Mesenchymal stem cell (in vitro differentiated cells and primary cell): ENCODE measurements at regions not wholly inside any gene's neighbourhood (a gene's known extent, or its start where the extent isn't known, plus 50 kb on each side); places are given as distances from the start of the nearest gene placed in this dataset.
A peak's percentile ranks its signal among the peaks of the same experiment; 100 is the strongest.

Experiments used
- DNase-seq: peaks from one replicate; pipeline ENCODE4 v3.0.0-alpha.2; 2013
- H2AFZ ChIP-seq: one replicate; pipeline ENCODE4 v1.6.1; 2013; ENCODE audit warnings: low read depth, mild to moderate bottlenecking, control low read depth, inconsistent platforms, low read length, moderate library complexity
- H2AK5ac ChIP-seq: 2 replicates; pipeline ENCODE4 v1.6.1; 2013; ENCODE audit warnings: low read length, moderate library complexity, mild to moderate bottlenecking, inconsistent platforms; ENCODE audit not compliant: severe bottlenecking
- H2BK120ac ChIP-seq: one replicate; pipeline ENCODE4 v1.6.1; 2013; ENCODE audit warnings: low read depth, mild to moderate bottlenecking, inconsistent platforms, low read length, moderate library complexity
- H2BK12ac ChIP-seq, 2 experiments: one replicate each; pipeline ENCODE4 v1.6.1; 2013; ENCODE audit warnings: inconsistent platforms in 2 of 2, low read length in 2 of 2, mild to moderate bottlenecking in 2 of 2, moderate library complexity in 2 of 2, control low read depth in 1 of 2
- H2BK15ac ChIP-seq: one replicate; pipeline ENCODE4 v1.6.1; 2013; ENCODE audit warnings: mild to moderate bottlenecking, low read depth, inconsistent platforms; ENCODE audit not compliant: poor library complexity, severe bottlenecking
- H2BK5ac ChIP-seq: 2 replicates; pipeline ENCODE4 v1.6.1; 2013; ENCODE audit warnings: low read depth, mild to moderate bottlenecking, low read length, control low read depth, inconsistent platforms; ENCODE audit not compliant: poor library complexity, severe bottlenecking
- H3K14ac ChIP-seq, 2 experiments: one replicate each; pipeline ENCODE4 v1.6.1; 2013; ENCODE audit warnings: inconsistent platforms in 2 of 2, low read length in 2 of 2, control low read depth in 1 of 2, mild to moderate bottlenecking in 1 of 2, moderate library complexity in 1 of 2
- H3K18ac ChIP-seq, 2 experiments: one replicate each; pipeline ENCODE4 v1.6.1; 2013; ENCODE audit warnings: inconsistent platforms in 2 of 2, low read length in 2 of 2, control low read depth in 1 of 2, low read depth in 1 of 2, mild to moderate bottlenecking in 1 of 2
- H3K23ac ChIP-seq, 2 experiments: one replicate each; pipeline ENCODE4 v1.6.1; 2013; ENCODE audit warnings: inconsistent platforms in 2 of 2, low read length in 2 of 2, mild to moderate bottlenecking in 2 of 2, moderate library complexity in 2 of 2, control low read depth in 1 of 2
- H3K27ac ChIP-seq: 2 replicates; pipeline ENCODE4 v1.5.1; 2013; ENCODE audit warnings: mild to moderate bottlenecking, moderate library complexity, low read length, control low read depth, inconsistent platforms; ENCODE audit not compliant: poor library complexity, severe bottlenecking
- H3K27me3 ChIP-seq, 2 experiments: 2 replicates each; pipeline versions ENCODE4 v1.6.1 to v1.7.0; 2013; ENCODE audit warnings: low read length in 2 of 2, mild to moderate bottlenecking in 2 of 2, moderate library complexity in 2 of 2, control low read depth in 1 of 2, inconsistent platforms in 1 of 2; ENCODE audit not compliant: control insufficient read depth in 1 of 2, insufficient read depth in 1 of 2
- H3K36me3 ChIP-seq, 2 experiments: 2 replicates each; pipeline versions ENCODE4 v1.6.1 to v1.7.0; 2013; ENCODE audit warnings: low read length in 2 of 2, control low read depth in 1 of 2, inconsistent platforms in 1 of 2, low read depth in 1 of 2, mild to moderate bottlenecking in 1 of 2; ENCODE audit not compliant: insufficient read depth in 2 of 2, control insufficient read depth in 1 of 2
- H3K4ac ChIP-seq, 2 experiments: one replicate each; pipeline ENCODE4 v1.6.1; 2013; ENCODE audit warnings: inconsistent platforms in 2 of 2, low read length in 2 of 2, mild to moderate bottlenecking in 2 of 2, moderate library complexity in 2 of 2, control low read depth in 1 of 2, low read depth in 1 of 2
- H3K4me1 ChIP-seq: 2 replicates; pipeline ENCODE4 v1.6.1; 2013; ENCODE audit warnings: low read depth, low read length, control low read depth; ENCODE audit not compliant: control insufficient read depth, insufficient read depth
- H3K4me2 ChIP-seq: 2 replicates; pipeline ENCODE4 v1.6.1; 2013; ENCODE audit warnings: low read length, mild to moderate bottlenecking, inconsistent platforms; ENCODE audit not compliant: poor library complexity, severe bottlenecking
- H3K4me3 ChIP-seq, 2 experiments: 2 replicates each; pipeline versions ENCODE4 v1.5.1 to v1.7.0; 2013; ENCODE audit warnings: low read length in 2 of 2, mild to moderate bottlenecking in 2 of 2, control low read depth in 1 of 2, low read depth in 1 of 2; ENCODE audit not compliant: insufficient read depth in 1 of 2
- H3K79me1 ChIP-seq: replicated peaks from 2 replicates; pipeline ENCODE4 v1.6.1; 2013; ENCODE audit warnings: mild to moderate bottlenecking, control low read depth, low read length, inconsistent platforms; ENCODE audit not compliant: poor library complexity, severe bottlenecking
- H3K9ac ChIP-seq: 2 replicates; pipeline ENCODE4 v1.7.0; 2013; ENCODE audit warnings: mild to moderate bottlenecking, low read length, moderate library complexity
- H3K9me3 ChIP-seq: 2 replicates; pipeline ENCODE4 v1.7.0; 2013; ENCODE audit warnings: mild to moderate bottlenecking, low read length; ENCODE audit not compliant: control insufficient read depth
- H4K8ac ChIP-seq: one replicate; pipeline ENCODE4 v1.6.1; 2013; ENCODE audit warnings: inconsistent platforms, mild to moderate bottlenecking, low read length, moderate library complexity
- H4K91ac ChIP-seq: one replicate; pipeline ENCODE4 v1.6.1; 2013; ENCODE audit warnings: mild to moderate bottlenecking, low read length, inconsistent platforms
- WGBS: methylation state at CpG from one replicate; pipeline ENCODE4 v1.1.7; 2013; ENCODE audit warnings: mixed read lengths; 5-methylcytosine and 5-hydroxymethylcytosine counted together

GRCh38 chr2:41719756-41720155, 328.1 kb upstream of the PKDCC start:
- Histone ChIP-seq H3K14ac (no peak overlapping the region), H3K18ac (no peak overlapping the region)

DNA sequence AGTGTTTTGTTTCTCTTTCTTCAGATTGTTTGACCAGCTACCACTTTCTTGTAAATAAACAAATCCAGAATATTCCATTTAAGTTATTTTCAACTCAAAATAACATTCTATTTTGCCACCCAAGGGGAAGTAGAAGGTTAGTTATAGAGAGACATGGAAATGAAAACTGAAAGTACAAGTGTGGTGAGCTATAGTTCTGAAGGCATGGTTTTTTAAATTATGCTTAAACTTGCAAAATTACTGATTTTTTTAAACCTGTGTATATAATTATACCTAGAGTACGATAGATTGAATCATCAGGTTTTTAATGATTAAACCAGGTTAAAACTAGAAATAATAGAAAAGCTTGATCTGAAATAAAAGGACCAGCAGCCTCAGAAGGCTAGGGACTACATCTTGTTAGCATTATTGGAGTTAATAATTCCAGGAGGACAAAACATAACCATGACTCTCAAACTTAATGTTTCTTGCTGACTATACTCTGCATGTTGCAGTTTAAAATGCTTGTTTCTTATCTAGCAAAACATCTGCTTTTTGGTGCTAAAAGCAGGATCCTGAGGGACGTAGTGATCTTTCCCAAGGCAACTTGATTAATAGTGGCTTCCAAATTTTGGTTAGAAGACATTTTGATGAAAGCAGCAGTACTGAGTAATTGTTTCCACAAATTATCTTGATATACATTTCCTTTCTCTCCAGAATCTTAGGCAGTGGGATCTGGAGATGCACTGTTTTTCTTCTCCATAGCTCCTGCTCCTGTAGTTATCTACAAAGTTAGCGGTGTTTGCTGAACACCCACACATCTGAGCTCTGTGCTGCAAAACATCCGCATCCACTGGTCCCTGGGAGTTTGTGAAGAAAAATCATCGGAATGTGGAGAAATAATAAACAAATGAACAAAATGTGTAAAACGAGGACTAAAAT, 327.2 kb upstream of the PKDCC start:
- Histone ChIP-seq H2BK120ac (no peak overlapping the region), H2BK15ac (no peak overlapping the region), H3K4me2 (peak overlapping the region; percentile 19), H3K27me3 (no peaks in the 10 kb centered on the region), H4K8ac (no peak overlapping the region), H2AK5ac (no peak overlapping the region), H3K36me3 (no peaks in the 10 kb centered on the region), H3K14ac (no peak overlapping the region), H3K4me3 (peak overlapping the region in 1 of 2 experiments; percentile 7), H3K4ac (no peak overlapping the region), H3K18ac (no peak overlapping the region), H2BK12ac (no peak overlapping the region), H3K23ac (no peak overlapping the region), H3K9me3 (no peaks in the 10 kb centered on the region), H4K91ac (no peak overlapping the region), H3K4me1 (peaks cover 3% of the 10 kb centered on the region), H2BK5ac (no peak overlapping the region), H3K79me1 (no peaks in the 10 kb centered on the region), H3K9ac (peak overlapping the region; percentile 72), H2AFZ (no peak overlapping the region), H3K27ac (peak overlapping the region; percentile 58)
- DNase-seq, result peak; percentile 5
- WGBS, result 64% methylated on average over 4 of the region's 6 CpGs

More at GRCh38 chr2:41719756-41720155, 328.1 kb upstream of the PKDCC start:
- H3K27ac ChIP-seq, result no peak overlapping the region
- H3K9me3 ChIP-seq, result no peaks in the 10 kb centered on the region
- H3K36me3 ChIP-seq, result no peaks in the 10 kb centered on the region
- H3K23ac ChIP-seq, result no peak overlapping the region
- H2AFZ ChIP-seq, result no peak overlapping the region
- no peaks in the 10 kb centered on the region for H3K79me1 ChIP-seq
- no peak overlapping the region for H2BK5ac ChIP-seq
- no peak overlapping the region for H2BK15ac ChIP-seq
- no peak overlapping the region for H3K4me2 ChIP-seq
- H3K9ac ChIP-seq, result peak overlapping the region; percentile 72
- H3K27me3 ChIP-seq, result no peaks in the 10 kb centered on the region
- H4K8ac ChIP-seq, result no peak overlapping the region
- H3K4ac ChIP-seq, result no peak overlapping the region
- H2BK12ac ChIP-seq, result no peak overlapping the region
- H3K4me1 ChIP-seq, result peaks cover 3% of the 10 kb centered on the region
- no peak for DNase-seq
- H2AK5ac ChIP-seq, result no peak overlapping the region
- no peak overlapping the region for H4K91ac ChIP-seq
- 90% methylated on average over 4 of the region's 6 CpGs for WGBS
- H2BK120ac ChIP-seq, result no peak overlapping the region
- no peak overlapping the region for H3K4me3 ChIP-seq

GRCh38 chr2:41722668-41723369, 325.0 kb upstream of the PKDCC start:
- Histone ChIP-seq H3K4me1 (peaks cover 3% of the 10 kb centered on the region), H4K91ac (no peak overlapping the region), H3K27ac (peak overlapping the region; percentile 60), H3K27me3 (no peaks in the 10 kb centered on the region), H3K14ac (no peak overlapping the region), H3K4me3 (no peak overlapping the region), H3K9me3 (no peaks in the 10 kb centered on the region), H2AFZ (no peak overlapping the region), H3K23ac (no peak overlapping the region), H2AK5ac (no peak overlapping the region), H3K36me3 (no peaks in the 10 kb centered on the region), H2BK120ac (no peak overlapping the region), H2BK15ac (no peak overlapping the region), H3K4ac (no peak overlapping the region), H3K18ac (no peak overlapping the region), H2BK12ac (no peak overlapping the region), H3K9ac (peak overlapping the region; percentile 77), H2BK5ac (no peak overlapping the region), H4K8ac (no peak overlapping the region), H3K4me2 (no peak overlapping the region), H3K79me1 (no peaks in the 10 kb centered on the region)
- DNase-seq, result no peak
- 98% methylated on average over 4 of the region's 6 CpGs for WGBS

DNA sequence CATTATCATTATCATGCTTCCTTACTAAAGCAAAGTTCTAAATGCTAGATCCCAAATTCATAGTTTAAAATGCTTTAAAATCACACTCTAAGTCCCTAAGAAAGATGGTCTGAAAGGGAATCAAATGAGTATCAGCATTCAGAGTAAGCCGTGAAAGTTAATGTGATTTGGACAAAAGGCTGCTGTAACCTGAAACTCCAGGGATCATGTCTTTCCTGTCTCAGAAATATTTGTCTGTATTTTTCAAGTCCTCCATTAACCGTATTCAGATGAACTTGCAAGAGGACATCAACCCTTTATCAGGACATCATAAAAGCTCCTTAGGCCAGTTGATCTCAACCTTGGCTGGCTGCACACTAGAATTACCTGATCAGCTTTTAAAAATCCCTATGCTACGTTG, 324.3 kb upstream of the PKDCC start:
- H2BK5ac ChIP-seq, result no peak overlapping the region
- H3K27me3 ChIP-seq, result no peaks in the 10 kb centered on the region
- H3K4me3 ChIP-seq, result no peak overlapping the region
- H3K36me3 ChIP-seq, result no peaks in the 10 kb centered on the region
- no peak overlapping the region for H3K27ac ChIP-seq
- 78% methylated on average over 3 of the region's 3 CpGs for WGBS
- H2BK12ac ChIP-seq, result no peak overlapping the region
- no peak overlapping the region for H2BK15ac ChIP-seq
- no peak overlapping the region for H4K8ac ChIP-seq
- H4K91ac ChIP-seq, result no peak overlapping the region
- H3K4ac ChIP-seq, result no peak overlapping the region
- H3K79me1 ChIP-seq, result no peaks in the 10 kb centered on the region
- H2AK5ac ChIP-seq, result no peak overlapping the region
- H3K9ac ChIP-seq, result peak overlapping the region; percentile 77
- no peak overlapping the region for H2BK120ac ChIP-seq
- no peak overlapping the region for H3K18ac ChIP-seq
- DNase-seq, result no peak
- H3K4me2 ChIP-seq, result no peak overlapping the region
- H3K4me1 ChIP-seq, result peaks cover 2% of the 10 kb centered on the region
- no peak overlapping the region for H2AFZ ChIP-seq
- no peak overlapping the region for H3K23ac ChIP-seq
- no peak overlapping the region for H3K14ac ChIP-seq
- H3K9me3 ChIP-seq, result no peaks in the 10 kb centered on the region
